ENCODE measurements at regions not wholly inside any gene's neighbourhood (a gene's known extent, or its start where the extent isn't known, plus 50 kb on each side); places are given as distances from the start of the nearest gene placed in this dataset.

GRCh38 chr20:52820641-52821292 is 151.4 kb upstream of the TSHZ2 start:
- TF ChIP-seq CREB1 (CRISPR knock-in tag; IDR thresholded peaks at IDR 0.05) (no peak), USF2 (CRISPR knock-in tag; IDR thresholded peaks at IDR 0.05) (no peak), CTCF (IDR thresholded peaks at IDR 0.05) (no peak), EMX1 (CRISPR knock-in tag; IDR thresholded peaks at IDR 0.05) (no peak), SP1 (CRISPR knock-in tag; conservative IDR thresholded peaks at IDR 0.05) (no peak), FOXJ3 (CRISPR knock-in tag; IDR thresholded peaks at IDR 0.05; ENCODE audit: borderline replicate concordance) (no peak), GABPB1 (CRISPR knock-in tag; IDR thresholded peaks at IDR 0.05) (no peak), NFE2L1 (CRISPR knock-in tag; IDR thresholded peaks at IDR 0.05) (no peak), TEAD4 (CRISPR knock-in tag; IDR thresholded peaks at IDR 0.05) (no peak), NR3C1 (CRISPR knock-in tag; conservative IDR thresholded peaks at IDR 0.05; ENCODE audit: low read depth) (no peak), ZNF512 (CRISPR knock-in tag; IDR thresholded peaks at IDR 0.05; ENCODE audit: borderline replicate concordance) (no peak), E2F5 (CRISPR knock-in tag; IDR thresholded peaks at IDR 0.05) (no peak), ZNF121 (CRISPR knock-in tag; IDR thresholded peaks at IDR 0.05) (no peak), ZNF263 (CRISPR knock-in tag; IDR thresholded peaks at IDR 0.05; ENCODE audit: low read depth) (no peak)

All from WTC11 (cell line).